ENCODE measurements at regions not wholly inside any gene's neighbourhood (a gene's known extent, or its start where the extent isn't known, plus 50 kb on each side); places are given as distances from the start of the nearest gene placed in this dataset.

DNA sequence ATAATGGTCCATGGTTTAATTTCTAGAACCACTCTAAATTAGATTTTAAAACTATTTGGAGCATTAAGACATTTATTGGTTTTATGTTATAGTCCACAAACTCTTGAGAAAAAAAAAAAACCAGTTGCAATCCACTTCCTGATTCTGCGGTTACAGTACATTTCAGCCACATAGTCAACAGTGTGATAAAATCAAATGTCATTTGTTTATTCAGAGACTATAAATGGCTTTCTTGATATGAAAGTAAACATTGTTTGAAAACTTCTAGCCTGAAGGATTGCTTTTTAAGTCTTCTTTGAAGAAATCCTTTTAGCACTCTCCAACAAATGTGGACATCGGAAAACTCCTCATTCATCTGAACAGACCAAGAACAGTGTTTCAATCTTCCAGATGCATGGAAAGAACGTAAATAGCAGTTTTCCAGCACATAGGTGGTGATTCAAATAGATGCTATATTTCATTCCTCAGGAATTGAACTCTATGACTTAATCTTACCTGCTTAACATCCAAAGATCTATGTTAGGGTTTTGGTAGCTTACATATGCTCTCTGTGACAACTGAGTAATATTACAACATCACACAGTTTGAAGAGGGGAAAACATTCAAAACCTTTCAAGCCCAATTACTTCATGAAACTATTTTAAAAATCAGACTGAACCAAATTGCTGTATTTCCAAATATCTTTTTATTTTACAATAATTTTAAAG, 87.8 kb upstream of the UBE2E2 start:
- no peak overlapping the region for H3K14ac ChIP-seq (ENCODE audit: insufficient read length)
- ChIA-PET CTCF (ENCODE audit: partially characterized antibody) (interaction anchor here (0.5 to 0.8 kb wide), 2 partner anchors 10 to 842 kb away, joined by 3 read pairs; no protein-coding TSS in a partner anchor), POLR2A (ENCODE audit: partially characterized antibody) (no interaction called here)
- no peak for TF ChIP-seq POLR2AphosphoS5 (IDR thresholded peaks at IDR 0.05; ENCODE audit: low read depth, low read length)
- no peak for TF ChIP-seq TBP (IDR thresholded peaks at IDR 0.05; ENCODE audit: low read depth, low read length)
- TF ChIP-seq, protein P1, sequence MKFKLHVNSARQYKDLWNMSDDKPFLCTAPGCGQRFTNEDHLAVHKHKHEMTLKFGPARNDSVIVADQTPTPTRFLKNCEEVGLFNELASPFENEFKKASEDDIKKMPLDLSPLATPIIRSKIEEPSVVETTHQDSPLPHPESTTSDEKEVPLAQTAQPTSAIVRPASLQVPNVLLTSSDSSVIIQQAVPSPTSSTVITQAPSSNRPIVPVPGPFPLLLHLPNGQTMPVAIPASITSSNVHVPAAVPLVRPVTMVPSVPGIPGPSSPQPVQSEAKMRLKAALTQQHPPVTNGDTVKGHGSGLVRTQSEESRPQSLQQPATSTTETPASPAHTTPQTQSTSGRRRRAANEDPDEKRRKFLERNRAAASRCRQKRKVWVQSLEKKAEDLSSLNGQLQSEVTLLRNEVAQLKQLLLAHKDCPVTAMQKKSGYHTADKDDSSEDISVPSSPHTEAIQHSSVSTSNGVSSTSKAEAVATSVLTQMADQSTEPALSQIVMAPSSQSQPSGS (IDR thresholded peaks at IDR 0.05; ENCODE audit: low read length): no peak
- TF ChIP-seq KDM1A (IDR thresholded peaks at IDR 0.05; ENCODE audit: borderline replicate concordance, low read length): no peak
- TF ChIP-seq SIRT6 (IDR thresholded peaks at IDR 0.05; ENCODE audit: low read length): no peak
- no peak for TF ChIP-seq CBX8 (IDR thresholded peaks at IDR 0.05; ENCODE audit: borderline replicate concordance, low read depth, low read length)
- no peak overlapping the region for H3K18ac ChIP-seq (ENCODE audit: extremely low read depth, low read length)
- DNase-seq (ENCODE audit: low read depth in 1 of 2, low spot score in 2 of 2) (no peak), FAIRE-seq (no peak)
- 91% methylated on average over 3 of the region's 3 CpGs; no CpG with 5 or more reads in 1 of the 2 experiments for WGBS, 2 experiments (ENCODE audit: extremely low coverage in 1 of 2, insufficient coverage in 1 of 2, insufficient read length in 1 of 2, insufficient replicate concordance in 2 of 2, low coverage in 1 of 2, low lambda C conversion rate in 2 of 2, missing lambda C conversion rate in 1 of 2)
- no peak overlapping the region for H3K4me2 ChIP-seq (ENCODE audit: insufficient read depth in 1 of 2, low read depth in 2 of 2, low read length in 2 of 2)
- H3K27ac ChIP-seq (ENCODE audit: low read depth, low read length): no peak overlapping the region
- no peak overlapping the region for H4K91ac ChIP-seq (replicated peaks; ENCODE audit: insufficient read length, low read length)
- no peaks in the 10 kb centered on the region for H3K4me1 ChIP-seq (replicated peaks in 1 of 4; ENCODE audit: control insufficient read depth in 3 of 4, insufficient read depth in 4 of 4, low read length in 3 of 4)
- no peak overlapping the region for H2AK5ac ChIP-seq (ENCODE audit: low read depth, low read length)
- no peaks in the 10 kb centered on the region for H3K79me2 ChIP-seq (ENCODE audit: control insufficient read depth in 1 of 2, insufficient read depth in 2 of 2, low read length in 2 of 2)
- no peak overlapping the region for H3K23ac ChIP-seq (ENCODE audit: insufficient read length)
- H2BK5ac ChIP-seq (ENCODE audit: low read depth, low read length): no peak overlapping the region
- H4K20me1 ChIP-seq (replicated peaks in 1 of 2; ENCODE audit: control insufficient read depth in 1 of 2, insufficient read depth in 2 of 2, low read length in 2 of 2): no peaks in the 10 kb centered on the region
- no peak overlapping the region for H3K9ac ChIP-seq (replicated peaks in 1 of 4; ENCODE audit: extremely low read depth in 1 of 4, low read depth in 3 of 4, low read length in 3 of 4)
- no peaks in the 10 kb centered on the region for H3K23me2 ChIP-seq (ENCODE audit: low read depth, low read length)
- no peak overlapping the region for H2AFZ ChIP-seq (ENCODE audit: low read length)
- H2BK20ac ChIP-seq (ENCODE audit: low read length): no peak overlapping the region
- H3K27me3 ChIP-seq (replicated peaks in 1 of 4; ENCODE audit: control insufficient read depth in 3 of 4, extremely low read depth in 1 of 4, insufficient read depth in 3 of 4, low read length in 3 of 4): no peaks in the 10 kb centered on the region
- no peak overlapping the region for H3K4me3 ChIP-seq (ENCODE audit: extremely low read depth in 1 of 4, insufficient read depth in 2 of 4, low read depth in 3 of 4, low read length in 4 of 4)
- no peak overlapping the region for H4K8ac ChIP-seq (ENCODE audit: extremely low read depth, insufficient read depth, low read length)
- H2BK15ac ChIP-seq (ENCODE audit: low read length): no peak overlapping the region
- no peak overlapping the region for H2BK12ac ChIP-seq (ENCODE audit: low read depth, low read length)
- H4K5ac ChIP-seq (ENCODE audit: insufficient read length, low read depth, low read length): no peak overlapping the region
- no peak overlapping the region for H2BK120ac ChIP-seq (replicated peaks; ENCODE audit: low read depth, low read length)
- no peak overlapping the region for H3K4ac ChIP-seq (replicated peaks; ENCODE audit: insufficient read length, low read depth, low read length)
- no peaks in the 10 kb centered on the region for H3K36me3 ChIP-seq (ENCODE audit: control insufficient read depth in 2 of 4, insufficient read depth in 4 of 4, low read length in 3 of 4)
- no peaks in the 10 kb centered on the region for H3K79me1 ChIP-seq (ENCODE audit: low read depth, low read length)
- no peaks in the 10 kb centered on the region for H3K9me3 ChIP-seq (ENCODE audit: insufficient read depth in 2 of 2, low read depth in 1 of 2, low read length in 1 of 2)
- H3K56ac ChIP-seq (replicated peaks; ENCODE audit: insufficient read length, low read depth, low read length): no peak overlapping the region

Measured in H1 (cell line).